Parathyroid adenoma (tissue), 2 donors: ENCODE measurements at regions not wholly inside any gene's neighbourhood (a gene's known extent, or its start where the extent isn't known, plus 50 kb on each side); places are given as distances from the start of the nearest gene placed in this dataset.

Experiments
- H2AFZ ChIP-seq: fragments of 300-600 bp; sonication (generic); one replicate; pipeline ENCODE4 v1.7.0; 2017; ENCODE audit warnings: antibody characterized with exemption, mild to moderate bottlenecking
- H3K27ac ChIP-seq: fragments of 300-600 bp; sonication (generic); one replicate; pipeline ENCODE4 v1.7.0; 2017
- H3K27me3 ChIP-seq: fragments of 300-600 bp; sonication (generic); one replicate; pipeline ENCODE4 v1.7.0; 2017; ENCODE audit warnings: low read length; ENCODE audit not compliant: control insufficient read depth, insufficient read depth
- H3K36me3 ChIP-seq: fragments of 300-600 bp; sonication (generic); one replicate; pipeline ENCODE4 v1.7.0; 2017; ENCODE audit warnings: low read length; ENCODE audit not compliant: control insufficient read depth, insufficient read depth
- H3K4me1 ChIP-seq: fragments of 300-600 bp; sonication (generic); one replicate; pipeline ENCODE4 v1.7.0; 2017; ENCODE audit warnings: control low read depth
- H3K4me2 ChIP-seq: fragments of 300-600 bp; sonication (generic); one replicate; pipeline ENCODE4 v1.7.0; 2017; ENCODE audit warnings: low read length
- H3K4me3 ChIP-seq: fragments of 300-600 bp; sonication (generic); one replicate; pipeline ENCODE4 v1.7.0; 2017; ENCODE audit warnings: low read depth, low read length
- H3K79me2 ChIP-seq: fragments of 300-600 bp; sonication (generic); one replicate; pipeline ENCODE4 v1.7.0; 2017; ENCODE audit warnings: control low read depth
- H3K9ac ChIP-seq: fragments of 300-600 bp; sonication (generic); one replicate; pipeline ENCODE4 v1.7.0; 2017; ENCODE audit warnings: mild to moderate bottlenecking
- H3K9me3 ChIP-seq: fragments of 300-600 bp; sonication (generic); one replicate; pipeline ENCODE4 v1.7.0; 2017; ENCODE audit warnings: low read length; ENCODE audit not compliant: control insufficient read depth
- TF ChIP-seq, protein P1 (sequence below): fragments of 300-600 bp; sonication (generic); IDR thresholded peaks from one replicate; pipeline ENCODE4 v1.7.0; 2017; ENCODE audit warnings: antibody characterized with exemption, mild to moderate bottlenecking
- donor health status: primary hyperparathyroidism.

DNA sequence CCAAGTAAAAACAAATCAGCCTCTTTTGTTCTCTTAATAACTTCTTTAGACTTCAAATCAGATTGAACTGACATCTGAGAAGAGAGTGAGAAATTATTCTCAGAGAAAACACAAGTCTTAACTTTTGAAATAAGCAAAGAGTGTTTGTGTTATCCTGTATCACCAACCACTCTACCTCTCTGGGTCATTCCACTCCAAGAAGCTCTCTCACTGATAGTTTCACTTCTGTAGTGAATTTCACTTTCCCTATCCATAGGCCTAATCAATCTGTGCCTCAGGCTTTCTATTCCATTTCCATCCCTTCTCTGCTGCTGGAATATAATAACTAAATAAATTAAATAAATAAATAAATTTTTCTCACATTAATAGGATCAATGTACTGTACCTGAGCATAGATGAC is 235.0 kb downstream of the HTR1B start:
- TF ChIP-seq, protein P1, sequence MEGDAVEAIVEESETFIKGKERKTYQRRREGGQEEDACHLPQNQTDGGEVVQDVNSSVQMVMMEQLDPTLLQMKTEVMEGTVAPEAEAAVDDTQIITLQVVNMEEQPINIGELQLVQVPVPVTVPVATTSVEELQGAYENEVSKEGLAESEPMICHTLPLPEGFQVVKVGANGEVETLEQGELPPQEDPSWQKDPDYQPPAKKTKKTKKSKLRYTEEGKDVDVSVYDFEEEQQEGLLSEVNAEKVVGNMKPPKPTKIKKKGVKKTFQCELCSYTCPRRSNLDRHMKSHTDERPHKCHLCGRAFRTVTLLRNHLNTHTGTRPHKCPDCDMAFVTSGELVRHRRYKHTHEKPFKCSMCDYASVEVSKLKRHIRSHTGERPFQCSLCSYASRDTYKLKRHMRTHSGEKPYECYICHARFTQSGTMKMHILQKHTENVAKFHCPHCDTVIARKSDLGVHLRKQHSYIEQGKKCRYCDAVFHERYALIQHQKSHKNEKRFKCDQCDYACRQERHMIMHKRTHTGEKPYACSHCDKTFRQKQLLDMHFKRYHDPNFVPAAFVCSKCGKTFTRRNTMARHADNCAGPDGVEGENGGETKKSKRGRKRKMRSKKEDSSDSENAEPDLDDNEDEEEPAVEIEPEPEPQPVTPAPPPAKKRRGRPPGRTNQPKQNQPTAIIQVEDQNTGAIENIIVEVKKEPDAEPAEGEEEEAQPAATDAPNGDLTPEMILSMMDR, result no peak
- Histone ChIP-seq H3K4me1 (no peaks in the 10 kb centered on the region), H3K27me3 (no peaks in the 10 kb centered on the region), H3K4me3 (no peak overlapping the region), H2AFZ (no peak overlapping the region), H3K27ac (no peak overlapping the region), H3K9me3 (no peaks in the 10 kb centered on the region), H3K36me3 (no peaks in the 10 kb centered on the region), H3K9ac (no peak overlapping the region), H3K4me2 (no peak overlapping the region), H3K79me2 (no peaks in the 10 kb centered on the region)

DNA sequence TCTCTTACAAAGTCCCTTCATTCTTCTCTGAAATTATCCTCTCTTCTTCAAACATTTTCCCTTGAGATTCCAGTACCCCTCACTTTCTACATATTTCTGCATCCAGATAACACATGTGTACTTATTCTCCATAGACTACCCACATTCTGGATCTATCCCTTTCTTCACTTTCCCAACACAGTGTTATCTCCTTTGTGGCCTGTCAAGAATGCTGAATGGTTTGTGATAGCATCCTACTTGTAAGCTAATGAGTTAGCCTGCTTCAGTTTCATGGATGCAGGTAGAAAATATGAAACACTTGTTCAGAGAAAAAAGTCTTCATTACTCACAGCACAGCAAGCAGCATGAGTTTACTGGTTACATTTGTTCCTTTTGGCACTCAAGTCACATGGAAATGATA is 245.4 kb downstream of the HTR1B start:
- no peaks in the 10 kb centered on the region for H3K79me2 ChIP-seq
- no peak overlapping the region for H2AFZ ChIP-seq
- no peak overlapping the region for H3K27ac ChIP-seq
- H3K4me2 ChIP-seq, result no peak overlapping the region
- H3K9me3 ChIP-seq, result no peaks in the 10 kb centered on the region
- H3K27me3 ChIP-seq, result no peaks in the 10 kb centered on the region
- H3K36me3 ChIP-seq, result no peaks in the 10 kb centered on the region
- TF ChIP-seq, protein P1, result no peak
- no peaks in the 10 kb centered on the region for H3K4me1 ChIP-seq
- H3K4me3 ChIP-seq, result no peak overlapping the region
- no peak overlapping the region for H3K9ac ChIP-seq

DNA sequence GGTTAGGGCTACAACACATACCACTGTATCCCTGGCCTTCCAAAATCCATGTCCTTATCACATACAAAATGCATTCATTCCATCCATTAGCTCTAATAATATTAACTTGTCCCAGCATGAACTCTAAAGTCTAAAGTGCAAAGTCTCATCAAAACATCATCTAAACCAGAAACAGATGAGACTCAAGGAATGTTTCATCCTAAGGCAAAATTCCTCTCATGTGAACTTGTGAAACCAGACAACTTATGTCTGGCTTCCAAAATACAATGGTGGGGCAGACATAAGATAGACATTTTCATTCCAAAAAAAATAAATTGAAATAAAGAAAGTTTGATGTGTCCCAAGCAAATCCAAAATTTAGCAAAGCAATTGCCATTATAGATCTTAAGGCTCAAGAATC is 257.4 kb downstream of the HTR1B start:
- Histone ChIP-seq H3K4me3 (no peak overlapping the region), H2AFZ (no peak overlapping the region), H3K9ac (no peak overlapping the region), H3K4me2 (no peak overlapping the region), H3K27ac (no peak overlapping the region), H3K36me3 (no peaks in the 10 kb centered on the region), H3K4me1 (no peaks in the 10 kb centered on the region), H3K27me3 (no peaks in the 10 kb centered on the region), H3K79me2 (no peaks in the 10 kb centered on the region), H3K9me3 (no peaks in the 10 kb centered on the region)
- TF ChIP-seq, protein P1, result no peak

DNA sequence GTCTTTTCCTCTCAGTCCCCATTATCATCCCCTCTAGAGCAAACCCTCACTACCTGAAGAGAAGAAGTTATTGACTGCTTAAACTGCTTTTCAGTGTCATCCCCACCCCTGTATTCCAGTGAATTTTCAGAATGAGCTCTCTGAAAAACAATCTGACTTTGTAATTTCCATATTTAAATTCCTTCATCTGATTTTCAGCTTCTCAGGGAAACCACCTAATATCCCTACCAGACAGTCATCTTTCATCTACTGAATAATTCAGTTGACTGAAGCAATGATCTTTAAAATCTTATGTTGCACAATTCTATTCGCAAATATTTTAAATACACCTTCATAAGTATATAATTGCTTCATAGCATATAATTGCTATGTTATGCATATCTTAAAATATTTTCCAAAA is 258.7 kb downstream of the HTR1B start:
- Histone ChIP-seq H3K9ac (no peak overlapping the region), H3K79me2 (no peaks in the 10 kb centered on the region), H3K9me3 (no peaks in the 10 kb centered on the region), H3K4me3 (no peak overlapping the region), H3K36me3 (no peaks in the 10 kb centered on the region), H3K4me1 (no peaks in the 10 kb centered on the region), H3K27ac (no peak overlapping the region), H3K27me3 (no peaks in the 10 kb centered on the region), H3K4me2 (no peak overlapping the region), H2AFZ (no peak overlapping the region)
- TF ChIP-seq, protein P1, result no peak

DNA sequence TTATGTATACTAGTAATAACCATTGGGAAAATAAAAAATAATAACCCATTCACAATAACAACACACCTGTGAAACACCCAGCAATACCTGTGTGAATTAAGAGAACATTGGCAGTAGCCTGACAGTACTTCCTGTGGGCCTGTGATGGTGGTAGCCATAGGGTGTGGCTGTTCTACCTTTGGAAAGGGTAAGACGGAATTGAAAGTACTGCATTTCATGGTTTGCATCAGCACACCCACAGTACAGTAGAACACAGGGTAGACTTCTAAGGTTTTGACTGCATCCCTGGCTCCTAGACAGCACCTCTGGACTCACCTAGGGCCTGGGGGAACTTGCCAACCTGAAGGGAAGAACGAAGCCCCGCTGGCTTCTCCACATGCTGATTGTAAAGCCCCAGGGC is 279.8 kb downstream of the HTR1B start:
- no peaks in the 10 kb centered on the region for H3K9me3 ChIP-seq
- no peaks in the 10 kb centered on the region for H3K79me2 ChIP-seq
- TF ChIP-seq, protein P1, result no peak
- H3K36me3 ChIP-seq, result no peaks in the 10 kb centered on the region
- H3K4me1 ChIP-seq, result no peaks in the 10 kb centered on the region
- H3K27ac ChIP-seq, result no peak overlapping the region
- H3K4me2 ChIP-seq, result no peak overlapping the region
- H3K9ac ChIP-seq, result no peak overlapping the region
- H3K4me3 ChIP-seq, result no peak overlapping the region
- no peaks in the 10 kb centered on the region for H3K27me3 ChIP-seq
- no peak overlapping the region for H2AFZ ChIP-seq
